CD4-positive, CD25-positive, alpha-beta regulatory T cell (primary cell): ENCODE measurements at regions not wholly inside any gene's neighbourhood (a gene's known extent, or its start where the extent isn't known, plus 50 kb on each side); places are given as distances from the start of the nearest gene placed in this dataset.

Source experiments
- ATAC-seq, 2 donors: fragments of 150-1000 bp; cut with Tn5 transposase; one replicate each; pipeline ENCODE4 v1.10.0; 2021; ENCODE audit warnings: low read depth in 2 of 2, moderate number of reproducible peaks in 2 of 2, moderate library complexity in 1 of 2
- DNase-seq, 3 donors: peaks; one replicate each; pipeline versions ENCODE4 v3.0.0 to v3.0.0-alpha.2; 2012 to 2022; ENCODE audit warnings: mixed read lengths in 1 of 3
- H3K27ac ChIP-seq: one replicate; pipeline ENCODE4 v1.7.0; 2013; ENCODE audit warnings: mild to moderate bottlenecking, low read length; ENCODE audit not compliant: insufficient read depth, poor library complexity, severe bottlenecking
- H3K27me3 ChIP-seq: one replicate; pipeline ENCODE4 v1.7.0; 2013; ENCODE audit warnings: low read length; ENCODE audit not compliant: control insufficient read depth, insufficient read depth
- H3K36me3 ChIP-seq: one replicate; pipeline ENCODE4 v1.7.0; 2013; ENCODE audit warnings: mild to moderate bottlenecking, low read length, moderate library complexity; ENCODE audit not compliant: control insufficient read depth, insufficient read depth
- H3K4me1 ChIP-seq: 2 replicates; pipeline ENCODE4 v1.7.0; 2013; ENCODE audit warnings: mild to moderate bottlenecking, low read length; ENCODE audit not compliant: insufficient read depth, control insufficient read depth, poor library complexity, severe bottlenecking
- H3K4me3 ChIP-seq: one replicate; pipeline ENCODE4 v1.7.0; 2013; ENCODE audit warnings: low read depth, mild to moderate bottlenecking, low read length, moderate library complexity
- H3K9me3 ChIP-seq, 2 experiments: 1 replicate in 1 of 2; 2 replicates in 1 of 2; pipeline ENCODE4 v1.7.0; 2013; ENCODE audit warnings: low read length in 2 of 2, mild to moderate bottlenecking in 1 of 2, moderate library complexity in 1 of 2; ENCODE audit not compliant: control insufficient read depth in 2 of 2
- H3K27ac Mint-ChIP-seq, 3 donors: one replicate each; pipeline ENCODE4 v1.8.0; 2020 to 2022; ENCODE audit warnings: mild to moderate bottlenecking in 3 of 3, mixed read lengths in 3 of 3, moderate library complexity in 2 of 3
- H3K27me3 Mint-ChIP-seq: one replicate; pipeline ENCODE4 v1.8.0; 2022; ENCODE audit warnings: mild to moderate bottlenecking, mixed read lengths
- H3K36me3 Mint-ChIP-seq: one replicate; pipeline ENCODE4 v1.8.0; 2020; ENCODE audit warnings: mixed read lengths
- H3K4me1 Mint-ChIP-seq, 4 donors: one replicate each; pipeline ENCODE4 v1.8.0; 2020 to 2022; ENCODE audit warnings: mixed read lengths in 4 of 4, mild to moderate bottlenecking in 1 of 4
- H3K4me3 Mint-ChIP-seq, 4 donors: one replicate each; pipeline ENCODE4 v1.8.0; 2020 to 2022; ENCODE audit warnings: mild to moderate bottlenecking in 4 of 4, mixed read lengths in 4 of 4, moderate library complexity in 3 of 4
- H3K9me3 Mint-ChIP-seq, 7 donors: one replicate each; pipeline ENCODE4 v1.8.0; 2020 to 2022; ENCODE audit warnings: mixed read lengths in 7 of 7, mild to moderate bottlenecking in 3 of 7, moderate library complexity in 2 of 7

GRCh38 chr5:15168358-15168757, 296.8 kb upstream of the ANKH start:
- H3K4me3 Mint-ChIP-seq = no peak overlapping the region
- H3K4me1 Mint-ChIP-seq = no peaks in the 10 kb centered on the region
- Histone ChIP-seq H3K36me3 (no peaks in the 10 kb centered on the region), H3K4me1 (no peaks in the 10 kb centered on the region), H3K9me3 (peaks cover 3 to 5% of the 10 kb centered on the region in 2 experiments), H3K27me3 (no peaks in the 10 kb centered on the region), H3K27ac (no peak overlapping the region), H3K4me3 (no peak overlapping the region)
- peaks cover 0 to 47% (median 10%) of the 10 kb centered on the region in 7 donors for H3K9me3 Mint-ChIP-seq
- no peak overlapping the region for H3K27ac Mint-ChIP-seq
- no peaks in the 10 kb centered on the region for H3K36me3 Mint-ChIP-seq
- DNase-seq (no peak), ATAC-seq (no peak)
- H3K27me3 Mint-ChIP-seq = no peaks in the 10 kb centered on the region

GRCh38 chr5:15160091-15160490, 288.5 kb upstream of the ANKH start:
- no peaks in the 10 kb centered on the region for H3K27me3 ChIP-seq
- peaks cover 0 to 40% (median 11%) of the 10 kb centered on the region in 7 donors for H3K9me3 Mint-ChIP-seq
- H3K4me3 ChIP-seq = no peak overlapping the region
- H3K4me1 Mint-ChIP-seq = no peaks in the 10 kb centered on the region
- H3K36me3 ChIP-seq = no peaks in the 10 kb centered on the region
- ATAC-seq (no peak), DNase-seq (no peak)
- no peaks in the 10 kb centered on the region for H3K27me3 Mint-ChIP-seq
- H3K9me3 ChIP-seq = no peaks in the 10 kb centered on the region
- H3K36me3 Mint-ChIP-seq = no peaks in the 10 kb centered on the region
- no peak overlapping the region for H3K27ac Mint-ChIP-seq
- H3K4me3 Mint-ChIP-seq = no peak overlapping the region
- no peaks in the 10 kb centered on the region for H3K4me1 ChIP-seq
- no peak overlapping the region for H3K27ac ChIP-seq

- Mint-ChIP-seq H3K4me1 (no peaks in the 10 kb centered on the region), H3K9me3 (peaks cover 0 to 35% (median 9%) of the 10 kb centered on the region in 7 donors), H3K27ac (no peak overlapping the region), H3K4me3 (no peak overlapping the region), H3K36me3 (no peaks in the 10 kb centered on the region), H3K27me3 (no peaks in the 10 kb centered on the region)
- Histone ChIP-seq H3K9me3 (no peaks in the 10 kb centered on the region), H3K36me3 (no peaks in the 10 kb centered on the region), H3K4me1 (no peaks in the 10 kb centered on the region), H3K27ac (no peak overlapping the region), H3K27me3 (no peaks in the 10 kb centered on the region), H3K4me3 (no peak overlapping the region)
- no peak for ATAC-seq
- no peak for DNase-seq
These were observed 288.0 kb upstream of the ANKH start for GRCh38 chr5:15159606-15160005.

- H3K4me1 ChIP-seq = no peaks in the 10 kb centered on the region
- H3K4me1 Mint-ChIP-seq = no peaks in the 10 kb centered on the region
- H3K27ac Mint-ChIP-seq = no peak overlapping the region
- no peak overlapping the region for H3K4me3 ChIP-seq
- H3K27ac ChIP-seq = no peak overlapping the region
- no peaks in the 10 kb centered on the region for H3K27me3 Mint-ChIP-seq
- ATAC-seq = no peak
- peaks cover 0 to 15% (median 4%) of the 10 kb centered on the region in 7 donors for H3K9me3 Mint-ChIP-seq
- H3K27me3 ChIP-seq = no peaks in the 10 kb centered on the region
- peaks cover 0 to 5% of the 10 kb centered on the region in 2 experiments for H3K9me3 ChIP-seq
- H3K36me3 Mint-ChIP-seq = no peaks in the 10 kb centered on the region
- no peaks in the 10 kb centered on the region for H3K36me3 ChIP-seq
- no peak for DNase-seq
- no peak overlapping the region for H3K4me3 Mint-ChIP-seq
These were observed 270.9 kb upstream of the ANKH start for GRCh38 chr5:15142458-15142857.

- no peak overlapping the region for H3K4me3 ChIP-seq
- Mint-ChIP-seq H3K36me3 (no peaks in the 10 kb centered on the region), H3K27me3 (peaks cover 4% of the 10 kb centered on the region), H3K4me3 (no peak overlapping the region), H3K9me3 (peaks cover 0 to 12% (median 4%) of the 10 kb centered on the region in 7 donors), H3K27ac (no peak overlapping the region), H3K4me1 (no peaks in the 10 kb centered on the region)
- no peaks in the 10 kb centered on the region for H3K4me1 ChIP-seq
- H3K36me3 ChIP-seq = no peaks in the 10 kb centered on the region
- ATAC-seq (no peak), DNase-seq (no peak)
- peaks cover 3% of the 10 kb centered on the region for H3K27me3 ChIP-seq
- H3K27ac ChIP-seq = no peak overlapping the region
- peaks cover 0 to 3% of the 10 kb centered on the region in 2 experiments for H3K9me3 ChIP-seq
These were observed 265.8 kb upstream of the ANKH start for GRCh38 chr5:15137414-15137813.

- Mint-ChIP-seq H3K4me3 (no peak overlapping the region), H3K27ac (no peak overlapping the region), H3K27me3 (peaks cover 4% of the 10 kb centered on the region), H3K9me3 (peaks cover 0 to 18% (median 6%) of the 10 kb centered on the region in 7 donors), H3K4me1 (no peaks in the 10 kb centered on the region), H3K36me3 (no peaks in the 10 kb centered on the region)
- H3K27ac ChIP-seq = no peak overlapping the region
- H3K4me3 ChIP-seq = no peak overlapping the region
- ATAC-seq (no peak), DNase-seq (no peak)
- H3K9me3 ChIP-seq = peaks cover 0 to 3% of the 10 kb centered on the region in 2 experiments
- H3K27me3 ChIP-seq = peaks cover 3% of the 10 kb centered on the region
- no peaks in the 10 kb centered on the region for H3K36me3 ChIP-seq
- no peaks in the 10 kb centered on the region for H3K4me1 ChIP-seq
These were observed 264.1 kb upstream of the ANKH start for GRCh38 chr5:15135661-15136060.

- Histone ChIP-seq H3K9me3 (peaks cover 0 to 5% of the 10 kb centered on the region in 2 experiments), H3K4me3 (no peak overlapping the region), H3K4me1 (no peaks in the 10 kb centered on the region), H3K27ac (no peak overlapping the region), H3K36me3 (no peaks in the 10 kb centered on the region), H3K27me3 (peaks cover 3% of the 10 kb centered on the region)
- no peaks in the 10 kb centered on the region for H3K36me3 Mint-ChIP-seq
- H3K4me1 Mint-ChIP-seq = no peaks in the 10 kb centered on the region
- DNase-seq = no peak
- no peak overlapping the region for H3K27ac Mint-ChIP-seq
- no peak overlapping the region for H3K4me3 Mint-ChIP-seq
- peaks cover 0 to 20% (median 7%) of the 10 kb centered on the region in 7 donors for H3K9me3 Mint-ChIP-seq
- H3K27me3 Mint-ChIP-seq = peaks cover 4% of the 10 kb centered on the region
- ATAC-seq = no peak
These were observed 261.9 kb upstream of the ANKH start for GRCh38 chr5:15133456-15133965.

- H3K4me1 Mint-ChIP-seq = no peaks in the 10 kb centered on the region
- no peak overlapping the region for H3K4me3 ChIP-seq
- peaks cover 4% of the 10 kb centered on the region for H3K27me3 Mint-ChIP-seq
- H3K4me3 Mint-ChIP-seq = no peak overlapping the region
- no peak for DNase-seq
- no peak overlapping the region for H3K27ac ChIP-seq
- no peaks in the 10 kb centered on the region for H3K36me3 Mint-ChIP-seq
- no peaks in the 10 kb centered on the region for H3K36me3 ChIP-seq
- peaks cover 0 to 25% (median 10%) of the 10 kb centered on the region in 7 donors for H3K9me3 Mint-ChIP-seq
- no peaks in the 10 kb centered on the region for H3K4me1 ChIP-seq
- H3K9me3 ChIP-seq = peaks cover 0 to 5% of the 10 kb centered on the region in 2 experiments
- peaks cover 3% of the 10 kb centered on the region for H3K27me3 ChIP-seq
- ATAC-seq = no peak
- H3K27ac Mint-ChIP-seq = no peak overlapping the region
These were observed 261.3 kb upstream of the ANKH start for GRCh38 chr5:15132816-15133405.
